ACC112 (cell line): ENCODE measurements at regions not wholly inside any gene's neighbourhood (a gene's known extent, or its start where the extent isn't known, plus 50 kb on each side); places are given as distances from the start of the nearest gene placed in this dataset.

Source experiments
- H2AFZ ChIP-seq: fragments of 200-600 bp; sonication (generic); one replicate; pipeline ENCODE4 v1.6.0; 2017; ENCODE audit warnings: antibody characterized with exemption, low read length; ENCODE audit not compliant: unreplicated experiment
- H3K27ac ChIP-seq: fragments of 200-600 bp; sonication (generic); 2 replicates; pipeline ENCODE4 v1.5.1; 2014; ENCODE audit warnings: low read depth, mild to moderate bottlenecking, antibody characterized with exemption, low read length, moderate library complexity
- H3K27me3 ChIP-seq: fragments of 200-600 bp; sonication (generic); 2 replicates; pipeline ENCODE4 v1.6.1; 2014; ENCODE audit warnings: mild to moderate bottlenecking, antibody characterized with exemption, low read length, moderate library complexity, mixed read lengths; ENCODE audit not compliant: insufficient read depth
- H3K36me3 ChIP-seq: fragments of 200-600 bp; sonication (generic); 2 replicates; pipeline ENCODE4 v1.6.1; 2016; ENCODE audit warnings: mild to moderate bottlenecking, antibody characterized with exemption, low read length, moderate library complexity, mixed read lengths; ENCODE audit not compliant: insufficient read depth
- H3K4me1 ChIP-seq: fragments of 200-600 bp; sonication (generic); one replicate; pipeline ENCODE4 v1.6.1; 2016; ENCODE audit warnings: low read length, mixed read lengths; ENCODE audit not compliant: insufficient read depth, unreplicated experiment, control insufficient read depth
- H3K4me3 ChIP-seq: fragments of 200-600 bp; sonication (generic); 2 replicates; pipeline ENCODE4 v1.5.1; 2014; ENCODE audit warnings: mild to moderate bottlenecking, low read depth, low read length
- H3K79me2 ChIP-seq: fragments of 200-600 bp; sonication (generic); one replicate; pipeline ENCODE4 v1.6.0; 2016; ENCODE audit warnings: low read length; ENCODE audit not compliant: control insufficient read depth, unreplicated experiment, insufficient read depth

GRCh38 chr16:89038221-89038721, 55.4 kb upstream of the ACSF3 start:
- Histone ChIP-seq H3K4me1 (no peaks in the 10 kb centered on the region), H3K4me3 (no peak overlapping the region), H3K27ac (no peak overlapping the region), H3K79me2 (no peaks in the 10 kb centered on the region), H3K36me3 (no peaks in the 10 kb centered on the region), H3K27me3 (peaks cover 70% of the 10 kb centered on the region), H2AFZ (no peak overlapping the region)

- Histone ChIP-seq H3K36me3 (no peaks in the 10 kb centered on the region), H3K27me3 (peaks cover 76% of the 10 kb centered on the region), H3K79me2 (no peaks in the 10 kb centered on the region), H2AFZ (no peak overlapping the region), H3K27ac (no peak overlapping the region), H3K4me1 (no peaks in the 10 kb centered on the region), H3K4me3 (no peak overlapping the region)
Measured at GRCh38 chr16:89038811-89039735, 54.6 kb upstream of the ACSF3 start.

- H2AFZ ChIP-seq, result no peak overlapping the region
Measured at GRCh38 chr16:89039756-89040155, 53.9 kb upstream of the ACSF3 start.

GRCh38 chr16:89040391-89040790, 53.3 kb upstream of the ACSF3 start:
- H3K36me3 ChIP-seq, result no peaks in the 10 kb centered on the region
- peaks cover 76% of the 10 kb centered on the region for H3K27me3 ChIP-seq
- no peaks in the 10 kb centered on the region for H3K79me2 ChIP-seq
- H3K4me3 ChIP-seq, result no peak overlapping the region
- no peak overlapping the region for H3K27ac ChIP-seq
- H2AFZ ChIP-seq, result no peak overlapping the region
- H3K4me1 ChIP-seq, result no peaks in the 10 kb centered on the region

More at GRCh38 chr16:89039756-89040155, 53.9 kb upstream of the ACSF3 start:
- Histone ChIP-seq H3K4me1 (no peaks in the 10 kb centered on the region), H3K79me2 (no peaks in the 10 kb centered on the region), H3K36me3 (no peaks in the 10 kb centered on the region), H3K27me3 (peaks cover 76% of the 10 kb centered on the region), H3K4me3 (no peak overlapping the region), H3K27ac (no peak overlapping the region)

- Histone ChIP-seq H3K4me3 (no peak overlapping the region), H3K79me2 (no peaks in the 10 kb centered on the region), H3K27ac (no peak overlapping the region), H3K36me3 (no peaks in the 10 kb centered on the region), H3K4me1 (no peaks in the 10 kb centered on the region), H2AFZ (no peak overlapping the region), H3K27me3 (peaks cover 76% of the 10 kb centered on the region)
Measured at GRCh38 chr16:89040861-89041570, 52.6 kb upstream of the ACSF3 start.

- H2AFZ ChIP-seq, result no peak overlapping the region
- no peaks in the 10 kb centered on the region for H3K36me3 ChIP-seq
- no peaks in the 10 kb centered on the region for H3K79me2 ChIP-seq
- H3K4me3 ChIP-seq, result no peak overlapping the region
- H3K27me3 ChIP-seq, result peaks cover 76% of the 10 kb centered on the region
- H3K4me1 ChIP-seq, result no peaks in the 10 kb centered on the region
- H3K27ac ChIP-seq, result no peak overlapping the region
Measured at GRCh38 chr16:89041571-89042481, 51.8 kb upstream of the ACSF3 start.

- no peak overlapping the region for H2AFZ ChIP-seq
- H3K27me3 ChIP-seq, result peaks cover 76% of the 10 kb centered on the region
- no peaks in the 10 kb centered on the region for H3K79me2 ChIP-seq
- no peak overlapping the region for H3K4me3 ChIP-seq
- H3K36me3 ChIP-seq, result no peaks in the 10 kb centered on the region
- no peaks in the 10 kb centered on the region for H3K4me1 ChIP-seq
- no peak overlapping the region for H3K27ac ChIP-seq
Measured at GRCh38 chr16:89042711-89043551, 50.7 kb upstream of the ACSF3 start.

- H3K27ac ChIP-seq, result no peak overlapping the region
- H3K79me2 ChIP-seq, result no peaks in the 10 kb centered on the region
- no peaks in the 10 kb centered on the region for H3K36me3 ChIP-seq
Measured at GRCh38 chr16:89043636-89044417, 49.8 kb upstream of the ACSF3 start.

More at GRCh38 chr16:89043636-89044417, 49.8 kb upstream of the ACSF3 start:
- H3K4me1 ChIP-seq, result no peaks in the 10 kb centered on the region
- H2AFZ ChIP-seq, result no peak overlapping the region
- no peak overlapping the region for H3K4me3 ChIP-seq
- H3K27me3 ChIP-seq, result peaks cover 74% of the 10 kb centered on the region
